ENCODE measurements at regions not wholly inside any gene's neighbourhood (a gene's known extent, or its start where the extent isn't known, plus 50 kb on each side); places are given as distances from the start of the nearest gene placed in this dataset.

GRCh38 chr2:209331291-209331844 lies 92.5 kb upstream of the MAP2 start:
- no peak for TF ChIP-seq CTCF (IDR thresholded peaks at IDR 0.05; ENCODE audit: low read depth, low read length)
- H3K4me3 ChIP-seq (ENCODE audit: low read depth, low read length): no peak overlapping the region

DNA sequence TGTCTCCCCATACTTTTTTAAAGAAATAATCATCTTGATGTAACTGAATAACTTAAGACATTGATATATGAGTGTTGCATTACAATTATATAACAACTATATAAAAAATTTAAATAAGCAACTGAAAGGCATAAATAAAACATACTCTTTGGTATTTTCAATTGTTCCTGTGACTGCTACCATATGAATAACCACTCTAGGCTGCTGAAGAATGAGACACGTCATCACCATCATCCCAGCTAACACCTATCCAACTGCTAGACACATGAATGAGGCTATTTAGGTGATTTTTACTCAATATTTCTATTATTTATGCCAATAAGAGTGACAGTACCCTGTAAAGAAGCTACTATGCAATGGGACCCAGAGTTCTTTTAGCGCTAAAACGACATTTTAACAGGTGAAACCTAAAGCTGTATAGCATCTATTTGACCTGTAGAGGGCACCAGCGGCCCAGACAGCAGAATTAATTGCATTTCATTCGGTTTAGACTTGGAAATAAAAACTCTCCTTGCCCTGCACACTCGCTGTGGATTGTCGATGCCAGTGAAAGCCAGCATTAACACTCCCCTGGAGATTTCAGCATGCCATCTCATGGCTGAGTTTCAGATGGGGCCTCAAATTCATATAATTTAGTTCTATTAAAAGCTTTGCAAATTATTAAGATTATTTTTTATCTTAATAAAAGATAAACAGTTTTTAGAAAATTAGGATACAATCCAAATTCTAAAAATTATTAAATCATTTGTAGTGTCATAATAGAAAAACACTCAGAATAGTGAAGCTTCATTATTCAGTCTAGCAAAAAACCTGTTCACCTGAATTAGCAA lies 89.4 kb upstream of the MAP2 start:
- 0 out of 2 replicates have a peak, but pooled peaks have one; percentile 23 for TF ChIP-seq CTCF (IDR thresholded peaks at IDR 0.05; ENCODE audit: low read depth, low read length)
- H3K4me3 ChIP-seq (ENCODE audit: low read depth, low read length): no peak overlapping the region

- H3K4me3 ChIP-seq (ENCODE audit: low read depth, low read length): no peak overlapping the region
- no peak for TF ChIP-seq CTCF (IDR thresholded peaks at IDR 0.05; ENCODE audit: low read depth, low read length)
Observed at GRCh38 chr2:209340522-209340921, 83.3 kb upstream of the MAP2 start.

GRCh38 chr2:209344349-209344748 lies 79.5 kb upstream of the MAP2 start:
- H3K4me3 ChIP-seq (ENCODE audit: low read depth, low read length): no peak overlapping the region
- TF ChIP-seq CTCF (IDR thresholded peaks at IDR 0.05; ENCODE audit: low read depth, low read length): no peak

GRCh38 chr2:209348433-209348832 lies 75.4 kb upstream of the MAP2 start:
- H3K4me3 ChIP-seq (ENCODE audit: low read depth, low read length): no peak overlapping the region
- TF ChIP-seq CTCF (IDR thresholded peaks at IDR 0.05; ENCODE audit: low read depth, low read length): no peak

DNA sequence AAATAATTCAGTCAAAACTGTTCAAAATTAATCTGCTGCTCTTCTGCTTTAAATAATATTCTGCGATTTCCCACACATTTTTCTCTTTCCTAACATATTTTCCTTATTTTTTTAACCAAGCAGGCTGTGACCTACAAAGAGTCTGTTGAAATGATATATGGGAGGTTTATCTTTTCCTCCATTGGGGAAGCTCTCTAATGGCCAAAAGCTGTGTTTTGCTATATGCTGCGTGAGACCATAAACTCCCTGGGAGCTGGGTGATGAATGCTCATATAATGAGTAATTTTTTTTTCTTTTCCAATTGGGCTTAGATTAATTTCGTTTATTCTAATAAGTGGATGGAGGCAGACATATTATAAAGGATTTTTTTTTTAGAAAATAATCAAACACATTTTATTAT lies 72.2 kb upstream of the MAP2 start:
- TF ChIP-seq CTCF (IDR thresholded peaks at IDR 0.05; ENCODE audit: low read depth, low read length): no peak
- H3K4me3 ChIP-seq (ENCODE audit: low read depth, low read length): no peak overlapping the region

DNA sequence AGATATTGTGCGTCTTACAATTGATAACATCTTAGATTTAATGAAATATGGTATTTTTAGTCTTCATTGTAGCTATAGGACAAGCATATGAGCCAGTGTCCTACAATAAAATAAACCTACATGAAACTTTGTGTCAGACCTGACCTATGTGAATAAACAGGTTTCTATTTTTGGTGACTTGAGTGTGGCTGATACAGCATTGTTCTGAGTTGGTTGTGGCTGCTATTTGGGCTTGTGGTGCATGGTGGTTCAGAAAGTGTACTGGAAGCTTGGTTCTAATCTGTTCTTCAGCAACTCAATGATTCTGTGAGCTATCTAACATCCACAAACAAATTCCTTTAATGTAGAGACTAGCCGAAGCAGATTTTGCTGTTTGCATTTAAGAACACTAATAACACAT lies 64.9 kb upstream of the MAP2 start:
- no peak for TF ChIP-seq CTCF (IDR thresholded peaks at IDR 0.05; ENCODE audit: low read depth, low read length)
- no peak overlapping the region for H3K4me3 ChIP-seq (ENCODE audit: low read depth, low read length)

Data from WI38 (cell line).